Activated T-helper 2 cell treated with anti-CD3 and anti-CD28 coated beads, Interferon-gamma antibody, Interleukin-2, Interleukin-4, amounts not matched to agents 10 μg/mL and 5 μg/mL and 100 μg/mL, durations not matched to agents 14 hours and 24 hours and 36 hours (primary cell): ENCODE measurements at regions not wholly inside any gene's neighbourhood (a gene's known extent, or its start where the extent isn't known, plus 50 kb on each side); places are given as distances from the start of the nearest gene placed in this dataset.

Experiments used
- DNase-seq: peaks from one replicate; pipeline ENCODE4 v3.0.0; 2021; ENCODE audit warnings: low spot score
- H3K27ac Mint-ChIP-seq: one replicate; pipeline ENCODE4 v1.8.0; 2021; ENCODE audit warnings: mixed read lengths
- H3K27me3 Mint-ChIP-seq: one replicate; pipeline ENCODE4 v1.8.0; 2021; ENCODE audit warnings: low read depth, mixed read lengths
- H3K36me3 Mint-ChIP-seq: one replicate; pipeline ENCODE4 v1.8.0; 2021; ENCODE audit warnings: low read depth, mixed read lengths
- H3K4me1 Mint-ChIP-seq: one replicate; pipeline ENCODE4 v1.8.0; 2021; ENCODE audit warnings: low read depth, mixed read lengths
- H3K4me3 Mint-ChIP-seq: one replicate; pipeline ENCODE4 v1.8.0; 2021; ENCODE audit warnings: low read depth, mild to moderate bottlenecking, moderate library complexity, mixed read lengths
- H3K9me3 Mint-ChIP-seq: one replicate; pipeline ENCODE4 v1.8.0; 2021; ENCODE audit warnings: mixed read lengths
- intact Hi-C: fragments of 100-400 bp; cut with micrococcal nuclease; formaldehyde crosslinking; loops from one replicate; pipeline ENCODE4 v1.15.1; 2023

DNA sequence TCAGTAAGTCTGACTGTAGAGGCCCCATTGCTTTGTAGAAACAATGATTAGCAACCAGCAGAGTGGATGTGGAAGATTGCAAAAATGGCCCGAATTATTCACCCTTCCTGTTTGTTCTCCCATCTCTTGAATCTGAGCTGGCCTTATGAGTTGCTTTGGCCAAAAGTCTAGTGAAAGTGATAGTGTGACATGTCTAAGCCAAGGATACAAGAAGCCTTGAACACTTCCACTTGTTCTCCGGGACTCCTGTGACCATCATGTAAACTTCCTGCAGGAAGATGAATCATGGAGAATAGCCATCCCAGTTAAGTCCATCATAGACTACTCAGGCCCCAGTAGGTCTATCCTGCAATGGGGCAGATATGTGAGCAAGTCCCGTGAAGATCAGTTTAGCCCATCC lies 252.0 kb upstream of the JAG1 start:
- Mint-ChIP-seq H3K36me3 (no peaks in the 10 kb centered on the region), H3K4me1 (no peaks in the 10 kb centered on the region), H3K4me3 (no peak overlapping the region), H3K27ac (no peak overlapping the region), H3K9me3 (peaks cover 13% of the 10 kb centered on the region), H3K27me3 (no peaks in the 10 kb centered on the region)
- no peak for DNase-seq
- intact Hi-C loops: no loop called here

- H3K27ac Mint-ChIP-seq: no peak overlapping the region
- H3K27me3 Mint-ChIP-seq: no peaks in the 10 kb centered on the region
- H3K36me3 Mint-ChIP-seq: no peaks in the 10 kb centered on the region
- DNase-seq: no peak
- H3K4me3 Mint-ChIP-seq: no peak overlapping the region
- intact Hi-C loops: no loop called here
- H3K4me1 Mint-ChIP-seq: no peaks in the 10 kb centered on the region
- H3K9me3 Mint-ChIP-seq: peaks cover 20% of the 10 kb centered on the region
Measured at GRCh38 chr20:10927011-10927583, 253.3 kb upstream of the JAG1 start.

DNA sequence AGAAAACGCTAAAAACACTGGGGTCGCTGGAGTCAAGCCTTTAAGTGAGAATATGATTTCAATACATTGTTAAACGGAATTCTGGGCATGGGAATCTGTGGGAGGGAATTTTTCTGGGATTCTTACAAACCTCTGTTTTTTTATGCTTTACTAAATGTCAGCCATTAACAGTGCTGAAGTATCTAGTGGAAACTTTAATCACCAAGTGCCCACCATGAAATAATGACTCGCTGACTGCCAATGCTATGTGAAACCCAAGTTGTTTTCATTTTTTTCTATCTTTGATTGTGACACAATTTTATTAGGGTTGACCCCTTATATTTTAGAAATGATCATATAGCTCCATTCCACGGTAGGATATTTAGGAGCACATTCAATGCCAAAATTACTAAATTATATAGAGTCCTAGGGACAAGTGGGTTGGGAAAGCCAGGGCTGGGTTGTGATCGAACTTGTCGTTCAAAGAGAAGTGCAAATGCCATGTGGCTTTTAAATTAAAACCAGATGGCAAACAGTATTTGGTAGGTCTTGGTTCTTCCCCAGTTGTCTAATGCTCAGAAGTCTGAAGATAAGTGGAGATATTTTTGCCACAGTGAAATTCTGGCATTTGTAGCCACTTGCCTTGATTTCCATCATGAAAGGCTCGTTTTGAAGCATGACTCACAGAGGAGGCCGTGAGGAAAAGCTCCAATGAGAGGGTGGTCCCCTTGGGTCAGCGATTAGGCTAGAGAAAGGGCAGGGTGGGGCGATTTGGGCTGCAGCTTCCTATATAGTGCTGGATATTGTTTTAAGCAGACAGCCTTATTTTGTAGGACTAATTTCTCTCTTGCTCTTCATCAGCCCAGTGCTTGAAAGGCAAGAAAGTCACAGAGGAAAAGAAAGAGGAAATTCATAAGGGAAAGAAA lies 254.4 kb upstream of the JAG1 start:
- Mint-ChIP-seq H3K4me3 (no peak overlapping the region), H3K27me3 (no peaks in the 10 kb centered on the region), H3K9me3 (peaks cover 20% of the 10 kb centered on the region), H3K27ac (no peak overlapping the region), H3K4me1 (no peaks in the 10 kb centered on the region), H3K36me3 (no peaks in the 10 kb centered on the region)
- DNase-seq: no peak
- intact Hi-C loops: no loop called here

DNA sequence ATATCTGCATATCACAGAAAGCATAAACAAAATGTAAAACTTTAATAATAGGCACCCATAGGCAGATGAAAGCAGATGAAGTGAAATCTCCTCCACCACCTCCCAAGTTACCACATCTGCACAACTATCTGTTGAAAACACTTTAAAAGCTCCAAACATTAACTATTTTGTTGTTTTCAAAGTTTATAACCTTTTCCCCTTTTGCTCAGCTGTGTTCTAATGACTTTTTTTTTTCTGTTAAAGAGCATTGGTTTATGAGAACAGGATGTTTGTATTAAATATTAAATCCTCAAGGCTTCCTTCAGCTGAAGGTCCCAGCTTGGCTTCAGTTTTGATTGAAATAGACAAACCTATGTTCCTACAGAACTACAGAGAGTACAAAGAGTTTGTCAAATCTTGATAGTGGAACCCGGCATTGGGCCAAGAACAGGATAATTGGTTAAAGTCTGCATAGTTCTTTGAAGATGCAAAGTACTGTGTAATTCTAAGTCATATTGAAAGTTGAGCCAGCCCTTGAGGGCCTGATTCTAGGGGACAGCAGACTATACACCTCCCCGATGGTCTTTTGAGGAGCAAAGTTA lies 255.1 kb upstream of the JAG1 start:
- Mint-ChIP-seq H3K36me3 (no peaks in the 10 kb centered on the region), H3K27ac (no peak overlapping the region), H3K4me3 (no peak overlapping the region), H3K4me1 (no peaks in the 10 kb centered on the region), H3K9me3 (peaks cover 20% of the 10 kb centered on the region), H3K27me3 (no peaks in the 10 kb centered on the region)
- intact Hi-C loops: no loop called here
- no peak for DNase-seq

- no peak overlapping the region for H3K27ac Mint-ChIP-seq
- H3K4me1 Mint-ChIP-seq: no peaks in the 10 kb centered on the region
- no peak overlapping the region for H3K4me3 Mint-ChIP-seq
- H3K27me3 Mint-ChIP-seq: no peaks in the 10 kb centered on the region
- intact Hi-C loops: no loop called here
- DNase-seq: no peak
- H3K36me3 Mint-ChIP-seq: no peaks in the 10 kb centered on the region
- peaks cover 13% of the 10 kb centered on the region for H3K9me3 Mint-ChIP-seq
Measured at GRCh38 chr20:10935658-10936402, 262.0 kb upstream of the JAG1 start.

GRCh38 chr20:10936786-10937185 lies 263.0 kb upstream of the JAG1 start:
- Mint-ChIP-seq H3K27ac (no peak overlapping the region), H3K27me3 (no peaks in the 10 kb centered on the region), H3K36me3 (no peaks in the 10 kb centered on the region), H3K9me3 (peaks cover 6% of the 10 kb centered on the region), H3K4me3 (no peak overlapping the region), H3K4me1 (no peaks in the 10 kb centered on the region)
- DNase-seq: no peak
- intact Hi-C loops: no loop called here

GRCh38 chr20:10939331-10939941 lies 265.6 kb upstream of the JAG1 start:
- Mint-ChIP-seq H3K4me1 (no peaks in the 10 kb centered on the region), H3K27me3 (no peaks in the 10 kb centered on the region), H3K9me3 (peaks cover 6% of the 10 kb centered on the region), H3K4me3 (no peak overlapping the region), H3K36me3 (no peaks in the 10 kb centered on the region), H3K27ac (no peak overlapping the region)
- DNase-seq: no peak
- intact Hi-C loops: no loop called here

- H3K27ac Mint-ChIP-seq: no peak overlapping the region
- H3K4me1 Mint-ChIP-seq: no peaks in the 10 kb centered on the region
- H3K4me3 Mint-ChIP-seq: no peak overlapping the region
- H3K27me3 Mint-ChIP-seq: no peaks in the 10 kb centered on the region
- H3K36me3 Mint-ChIP-seq: no peaks in the 10 kb centered on the region
- no peak for DNase-seq
- intact Hi-C loops: no loop called here
- H3K9me3 Mint-ChIP-seq: no peaks in the 10 kb centered on the region
Measured at GRCh38 chr20:10940941-10941340, 267.1 kb upstream of the JAG1 start.

DNA sequence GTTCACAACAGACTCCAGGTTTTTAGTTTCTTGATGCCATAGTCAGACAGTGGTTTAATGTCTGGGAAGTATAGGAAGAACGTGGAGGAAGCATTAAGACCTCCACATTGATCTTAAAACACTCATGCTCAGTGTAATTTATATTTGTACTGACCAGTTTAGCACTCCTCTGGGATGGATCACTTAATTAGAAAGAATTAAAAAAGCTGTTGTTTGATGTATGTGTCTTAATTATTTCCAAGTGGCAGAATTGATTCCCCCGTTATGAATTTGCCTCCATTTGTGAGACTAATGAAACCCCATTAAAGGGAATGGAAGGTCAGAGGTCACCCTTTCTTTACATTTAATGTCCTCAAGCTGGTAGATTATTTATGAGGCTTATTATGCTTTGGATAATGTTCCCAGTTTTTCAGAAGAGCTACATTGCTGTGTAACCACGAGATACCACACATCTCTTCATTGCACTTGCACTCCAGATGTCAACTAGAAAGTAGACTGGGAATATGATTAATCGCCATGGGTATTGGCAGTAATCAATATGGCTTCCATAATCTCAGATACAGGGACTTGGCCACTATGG lies 270.0 kb upstream of the JAG1 start:
- no peak for DNase-seq
- no peaks in the 10 kb centered on the region for H3K27me3 Mint-ChIP-seq
- no peak overlapping the region for H3K27ac Mint-ChIP-seq
- H3K36me3 Mint-ChIP-seq: no peaks in the 10 kb centered on the region
- H3K9me3 Mint-ChIP-seq: no peaks in the 10 kb centered on the region
- H3K4me3 Mint-ChIP-seq: no peak overlapping the region
- intact Hi-C loops: no loop called here
- no peaks in the 10 kb centered on the region for H3K4me1 Mint-ChIP-seq

DNA sequence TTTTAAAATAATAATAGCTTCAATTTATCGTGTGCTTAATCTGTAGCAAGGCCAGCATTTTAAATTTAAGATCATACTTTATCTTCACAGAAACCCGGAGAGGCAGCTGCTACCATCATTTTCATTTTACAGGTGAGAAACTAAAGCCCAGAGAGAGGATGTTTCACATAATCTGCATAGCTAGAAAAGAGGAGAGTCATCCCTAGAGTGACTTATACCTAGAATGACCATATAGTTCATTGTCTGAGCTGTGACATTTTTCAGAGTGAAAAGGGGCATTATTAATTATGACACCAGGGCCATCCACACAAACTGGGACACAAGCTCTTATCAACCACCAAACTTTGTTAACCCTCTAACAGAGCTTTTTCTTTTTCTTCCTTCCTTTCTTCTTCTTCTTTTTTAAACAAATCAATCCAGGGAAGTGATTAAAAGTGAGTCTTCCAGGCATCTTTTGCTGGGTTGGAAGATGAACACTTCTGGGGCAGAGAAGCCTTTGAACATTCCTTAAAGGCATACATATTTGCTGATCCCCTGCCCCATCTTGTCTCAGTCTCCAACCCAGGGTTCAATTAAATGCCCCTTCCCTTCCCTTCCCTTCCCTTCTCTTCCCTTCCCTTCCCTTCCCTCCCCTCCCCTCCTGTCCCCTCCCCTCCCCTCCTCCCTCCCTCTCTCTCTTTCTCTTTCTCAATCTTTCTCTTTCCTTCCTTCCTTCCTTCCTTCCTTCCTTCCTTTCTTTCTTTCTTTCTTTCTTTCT lies 272.5 kb upstream of the JAG1 start:
- DNase-seq: no peak
- H3K36me3 Mint-ChIP-seq: no peaks in the 10 kb centered on the region
- H3K27ac Mint-ChIP-seq: no peak overlapping the region
- no peaks in the 10 kb centered on the region for H3K27me3 Mint-ChIP-seq
- peaks cover 2% of the 10 kb centered on the region for H3K9me3 Mint-ChIP-seq
- no peaks in the 10 kb centered on the region for H3K4me1 Mint-ChIP-seq
- intact Hi-C loops: no loop called here
- no peak overlapping the region for H3K4me3 Mint-ChIP-seq

GRCh38 chr20:10947726-10948125 lies 273.9 kb upstream of the JAG1 start:
- intact Hi-C loops: no loop called here
- Mint-ChIP-seq H3K27ac (no peak overlapping the region), H3K27me3 (no peaks in the 10 kb centered on the region), H3K4me1 (no peaks in the 10 kb centered on the region), H3K36me3 (no peaks in the 10 kb centered on the region), H3K4me3 (no peak overlapping the region), H3K9me3 (peaks cover 2% of the 10 kb centered on the region)
- DNase-seq: no peak
